Stimulated activated CD8-positive, alpha-beta memory T cell treated with anti-CD3 and anti-CD28 coated beads, Interleukin-2, amount 100 ng/mL, for 48 hours (primary cell): ENCODE measurements at regions not wholly inside any gene's neighbourhood (a gene's known extent, or its start where the extent isn't known, plus 50 kb on each side); places are given as distances from the start of the nearest gene placed in this dataset.
"Not testable (repeated sequence)": the region's sequence is repeated elsewhere in the genome, so short reads cannot be mapped to it uniquely, and the experiment has no call there.

Experiments used
- DNase-seq, 2 donors: peaks; one replicate each; pipeline ENCODE4 v3.0.0-alpha.2; 2020; ENCODE audit warnings: low read depth in 2 of 2

- DNase-seq = no peak
Measured at GRCh38 chr9:78713614-78714405, 416.9 kb downstream of the PSAT1 start.

GRCh38 chr9:78714576-78714975 is 417.7 kb downstream of the PSAT1 start:
- no peak for DNase-seq

- DNase-seq = not testable (repeated sequence)
Measured at GRCh38 chr9:78719029-78719428, 422.1 kb downstream of the PSAT1 start.

- no peak for DNase-seq
Measured at GRCh38 chr9:78724896-78725295, 428.0 kb downstream of the PSAT1 start.

GRCh38 chr9:78725503-78725902 is 428.6 kb downstream of the PSAT1 start:
- no peak for DNase-seq

GRCh38 chr9:78745331-78745730 is 448.4 kb downstream of the PSAT1 start:
- DNase-seq = no peak

GRCh38 chr9:78746010-78746409 is 449.1 kb downstream of the PSAT1 start:
- no peak for DNase-seq

GRCh38 chr9:78753039-78753438 is 456.1 kb downstream of the PSAT1 start:
- no peak for DNase-seq

GRCh38 chr9:78756813-78757510 is 460.0 kb downstream of the PSAT1 start:
- DNase-seq = no peak

- no peak for DNase-seq
Measured at GRCh38 chr9:78763424-78763823, 466.5 kb downstream of the PSAT1 start.

- DNase-seq = no peak
Measured at GRCh38 chr9:78765861-78766260, 468.9 kb downstream of the PSAT1 start.

- DNase-seq = no peak
Measured at GRCh38 chr9:78767490-78767889, 470.6 kb downstream of the PSAT1 start.

GRCh38 chr9:78769690-78770089 is 472.8 kb downstream of the PSAT1 start:
- no peak for DNase-seq

GRCh38 chr9:78775211-78775610 is 478.3 kb downstream of the PSAT1 start:
- no peak for DNase-seq

GRCh38 chr9:78775696-78776295 is 478.9 kb downstream of the PSAT1 start:
- no peak for DNase-seq

- DNase-seq = no peak
Measured at GRCh38 chr9:78777747-78778146, 480.8 kb downstream of the PSAT1 start.

- DNase-seq = no peak
Measured at GRCh38 chr9:78778318-78778717, 481.4 kb downstream of the PSAT1 start.

- no peak for DNase-seq
Measured at GRCh38 chr9:78778861-78779374, 482.0 kb downstream of the PSAT1 start.

GRCh38 chr9:78781681-78782080 is 484.8 kb downstream of the PSAT1 start:
- DNase-seq = no peak

GRCh38 chr9:78782234-78782633 is 485.3 kb downstream of the PSAT1 start:
- no peak for DNase-seq

GRCh38 chr9:78782858-78783257 is 485.9 kb downstream of the PSAT1 start:
- no peak for DNase-seq

- DNase-seq = no peak
Measured at GRCh38 chr9:78783743-78784142, 486.8 kb downstream of the PSAT1 start.

- DNase-seq = no peak
Measured at GRCh38 chr9:78786794-78787193, 489.9 kb downstream of the PSAT1 start.
